Natural killer cell (primary cell): ENCODE measurements at regions not wholly inside any gene's neighbourhood (a gene's known extent, or its start where the extent isn't known, plus 50 kb on each side); places are given as distances from the start of the nearest gene placed in this dataset.

Experiments used
- ATAC-seq, 3 donors: fragments of 150-1000 bp in 2 of 3; fragments of 200-7000 bp in 1 of 3; cut with Tn5 transposase; 1 replicate in 1 of 3; 2 replicates in 2 of 3; pipeline ENCODE4 v1.10.0; 2021; ENCODE audit warnings: mild to moderate bottlenecking in 2 of 3, moderate library complexity in 2 of 3
- DNase-seq, 2 donors: peaks; one replicate each; pipeline versions ENCODE4 v3.0.0 to v3.0.0-alpha.2; 2013 to 2021; ENCODE audit warnings: mixed read lengths in 1 of 2
- H3K27ac ChIP-seq: one replicate; pipeline ENCODE4 v1.5.1; 2013; ENCODE audit warnings: mild to moderate bottlenecking, low read length
- H3K27me3 ChIP-seq: one replicate; pipeline ENCODE4 v1.6.1; 2013; ENCODE audit warnings: low read length; ENCODE audit not compliant: control insufficient read depth, insufficient read depth
- H3K36me3 ChIP-seq: one replicate; pipeline ENCODE4 v1.6.1; 2013; ENCODE audit warnings: low read length; ENCODE audit not compliant: control insufficient read depth, insufficient read depth
- H3K4me1 ChIP-seq: one replicate; pipeline ENCODE4 v1.6.1; 2013; ENCODE audit warnings: low read length; ENCODE audit not compliant: control insufficient read depth, insufficient read depth
- H3K4me3 ChIP-seq: one replicate; pipeline ENCODE4 v1.5.1; 2013; ENCODE audit warnings: low read length
- H3K9me3 ChIP-seq: one replicate; pipeline ENCODE4 v1.6.1; 2013; ENCODE audit warnings: low read length; ENCODE audit not compliant: control insufficient read depth, insufficient read depth
- H3K27ac Mint-ChIP-seq, 2 donors: one replicate each; pipeline ENCODE4 v1.8.0; 2022; ENCODE audit warnings: mild to moderate bottlenecking in 2 of 2, mixed read lengths in 2 of 2, moderate library complexity in 1 of 2
- H3K27me3 Mint-ChIP-seq, 2 donors: one replicate each; pipeline ENCODE4 v1.8.0; 2022; ENCODE audit warnings: low read depth in 2 of 2, mixed read lengths in 2 of 2
- H3K36me3 Mint-ChIP-seq: one replicate; pipeline ENCODE4 v1.8.0; 2022; ENCODE audit warnings: mixed read lengths
- H3K4me1 Mint-ChIP-seq, 2 donors: one replicate each; pipeline ENCODE4 v1.8.0; 2022; ENCODE audit warnings: mixed read lengths in 2 of 2
- H3K4me3 Mint-ChIP-seq: one replicate; pipeline ENCODE4 v1.8.0; 2022; ENCODE audit warnings: mild to moderate bottlenecking, moderate library complexity, mixed read lengths
- H3K9me3 Mint-ChIP-seq, 2 donors: one replicate each; pipeline ENCODE4 v1.8.0; 2022; ENCODE audit warnings: mixed read lengths in 2 of 2
- CTCF ChIP-seq: fragments of 200-600 bp; IDR thresholded peaks from one replicate; pipeline ENCODE4 v1.8.0; 2022; ENCODE audit warnings: antibody characterized with exemption
- WGBS: methylation state at CpG from one replicate; pipeline ENCODE4 v1.1.7; 2013; ENCODE audit warnings: missing lambda C conversion rate; ENCODE audit not compliant: insufficient coverage; 5-methylcytosine and 5-hydroxymethylcytosine counted together
- intact Hi-C: fragments of 100-400 bp; cut with micrococcal nuclease; formaldehyde crosslinking; loops from one replicate; pipeline ENCODE4 v1.14.2; 2022

- Mint-ChIP-seq H3K27me3 (peaks cover 0 to 6% of the 10 kb centered on the region in 2 donors), H3K9me3 (no peaks in the 10 kb centered on the region), H3K4me1 (peaks cover 0 to under 1% of the 10 kb centered on the region in 2 donors), H3K27ac (no peak overlapping the region), H3K4me3 (no peak overlapping the region), H3K36me3 (no peaks in the 10 kb centered on the region)
- Histone ChIP-seq H3K27ac (no peak overlapping the region), H3K4me3 (no peak overlapping the region), H3K9me3 (no peaks in the 10 kb centered on the region), H3K27me3 (no peaks in the 10 kb centered on the region), H3K4me1 (no peaks in the 10 kb centered on the region), H3K36me3 (no peaks in the 10 kb centered on the region)
- no peak for TF ChIP-seq CTCF
- intact Hi-C loops = no loop called here
- 84% methylated on average over 8 of the region's 8 CpGs for WGBS
- ATAC-seq = no peak
- DNase-seq = no peak
Measured at GRCh38 chr9:2979957-2980610, 136.2 kb upstream of the PUM3 start.

GRCh38 chr9:2972475-2972874, 128.6 kb upstream of the PUM3 start:
- H3K27ac Mint-ChIP-seq = no peak overlapping the region
- Histone ChIP-seq H3K9me3 (peaks cover 3% of the 10 kb centered on the region), H3K27me3 (no peaks in the 10 kb centered on the region), H3K4me1 (no peaks in the 10 kb centered on the region), H3K36me3 (no peaks in the 10 kb centered on the region), H3K27ac (no peak overlapping the region), H3K4me3 (no peak overlapping the region)
- intact Hi-C loops = no loop called here
- peaks cover 0 to 18% of the 10 kb centered on the region in 2 donors for H3K27me3 Mint-ChIP-seq
- H3K4me1 Mint-ChIP-seq = no peaks in the 10 kb centered on the region
- no peak for ATAC-seq
- no peak for TF ChIP-seq CTCF
- DNase-seq = no peak
- peaks cover 0 to 12% of the 10 kb centered on the region in 2 donors for H3K9me3 Mint-ChIP-seq
- peaks cover 16% of the 10 kb centered on the region for H3K36me3 Mint-ChIP-seq
- 92% methylated on average over 1 of the region's 2 CpGs for WGBS
- no peak overlapping the region for H3K4me3 Mint-ChIP-seq

- Histone ChIP-seq H3K36me3 (no peaks in the 10 kb centered on the region), H3K27ac (no peak overlapping the region), H3K4me1 (no peaks in the 10 kb centered on the region), H3K27me3 (no peaks in the 10 kb centered on the region), H3K9me3 (peaks cover 3% of the 10 kb centered on the region), H3K4me3 (no peak overlapping the region)
- no peaks in the 10 kb centered on the region for H3K4me1 Mint-ChIP-seq
- peaks cover 0 to 18% of the 10 kb centered on the region in 2 donors for H3K27me3 Mint-ChIP-seq
- DNase-seq (no peak), ATAC-seq (no peak)
- no peak overlapping the region for H3K27ac Mint-ChIP-seq
- no peak overlapping the region for H3K4me3 Mint-ChIP-seq
- intact Hi-C loops = no loop called here
- TF ChIP-seq CTCF = no peak
- peaks cover 0 to 12% of the 10 kb centered on the region in 2 donors for H3K9me3 Mint-ChIP-seq
- H3K36me3 Mint-ChIP-seq = peaks cover 16% of the 10 kb centered on the region
Measured at GRCh38 chr9:2970864-2971263, 127.0 kb upstream of the PUM3 start.

GRCh38 chr9:2967766-2968165, 123.9 kb upstream of the PUM3 start:
- H3K27ac Mint-ChIP-seq = no peak overlapping the region
- no peak for TF ChIP-seq CTCF
- Histone ChIP-seq H3K27me3 (no peaks in the 10 kb centered on the region), H3K36me3 (no peaks in the 10 kb centered on the region), H3K4me1 (no peaks in the 10 kb centered on the region), H3K4me3 (no peak overlapping the region), H3K27ac (no peak overlapping the region), H3K9me3 (peaks cover 2% of the 10 kb centered on the region)
- intact Hi-C loops = no loop called here
- peaks cover 0 to 12% of the 10 kb centered on the region in 2 donors for H3K9me3 Mint-ChIP-seq
- H3K4me3 Mint-ChIP-seq = no peak overlapping the region
- H3K4me1 Mint-ChIP-seq = no peaks in the 10 kb centered on the region
- H3K36me3 Mint-ChIP-seq = peaks cover 16% of the 10 kb centered on the region
- ATAC-seq = no peak
- DNase-seq = no peak
- H3K27me3 Mint-ChIP-seq = peaks cover 0 to 18% of the 10 kb centered on the region in 2 donors
